NCI-H524 (cell line): ENCODE measurements at regions not wholly inside any gene's neighbourhood (a gene's known extent, or its start where the extent isn't known, plus 50 kb on each side); places are given as distances from the start of the nearest gene placed in this dataset.

Source experiments
- DNase-seq, 2 experiments: peaks; one replicate each; lab custom pipeline; 2025; lab: John Stamatoyannopoulos, UW

GRCh38 chr15:97096303-97096835, 765.9 kb downstream of the NR2F2 start:
- no peak for DNase-seq

DNA sequence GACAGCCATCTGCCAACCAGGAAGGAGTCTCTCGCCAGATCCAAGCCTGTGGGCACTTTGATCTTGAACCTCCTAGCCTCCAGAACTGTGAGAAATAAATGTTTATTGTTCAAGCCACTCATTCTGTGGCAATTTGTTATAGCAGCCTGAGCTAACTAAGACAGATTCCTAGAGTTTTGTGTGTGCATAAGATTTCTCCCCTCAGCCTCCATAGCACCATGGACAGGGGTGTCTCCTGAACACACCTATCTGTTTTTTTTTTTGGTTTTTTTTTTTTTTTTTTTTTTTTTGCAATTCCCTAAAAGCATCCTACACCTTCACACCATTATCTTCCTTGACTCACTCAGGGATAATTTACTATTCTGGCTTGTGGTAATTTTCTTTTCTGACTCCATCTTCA, 768.5 kb downstream of the NR2F2 start:
- no peak for DNase-seq

DNA sequence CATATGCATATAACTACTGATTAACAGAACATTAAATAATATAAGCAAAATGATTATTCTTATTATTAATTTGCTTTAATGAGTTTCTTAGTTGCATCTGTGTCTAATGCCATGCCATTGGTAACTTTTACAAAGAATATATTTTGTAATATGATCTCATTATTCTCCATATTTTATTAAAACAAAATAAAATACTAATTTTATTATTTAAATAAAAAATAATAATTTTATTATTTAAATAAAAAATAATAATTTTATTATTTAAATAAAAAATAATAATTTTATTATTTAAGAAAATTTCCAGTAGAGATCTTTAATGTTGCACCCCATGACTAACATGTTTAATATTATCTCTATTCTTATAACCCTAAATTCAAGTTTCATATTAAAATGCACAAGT, 771.1 kb downstream of the NR2F2 start:
- no peak for DNase-seq

- DNase-seq, result no peak
Observed at GRCh38 chr15:97114900-97115760, 784.6 kb downstream of the NR2F2 start.

DNA sequence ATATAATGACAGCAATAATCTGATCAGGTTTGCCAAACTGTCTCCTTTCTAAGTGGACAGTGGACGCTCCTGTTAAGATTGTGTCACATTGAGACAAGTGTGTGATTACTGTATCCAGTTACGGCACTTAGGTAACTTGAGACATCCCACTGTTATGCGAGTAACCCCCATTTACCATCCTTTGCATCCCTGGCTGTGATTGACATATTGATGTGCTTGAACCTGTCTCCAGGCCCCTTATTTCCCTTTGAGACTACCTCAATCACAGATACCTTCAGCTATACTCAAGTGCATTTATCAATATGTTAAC, 785.2 kb downstream of the NR2F2 start:
- DNase-seq, result peak; percentile 18 to 80

DNA sequence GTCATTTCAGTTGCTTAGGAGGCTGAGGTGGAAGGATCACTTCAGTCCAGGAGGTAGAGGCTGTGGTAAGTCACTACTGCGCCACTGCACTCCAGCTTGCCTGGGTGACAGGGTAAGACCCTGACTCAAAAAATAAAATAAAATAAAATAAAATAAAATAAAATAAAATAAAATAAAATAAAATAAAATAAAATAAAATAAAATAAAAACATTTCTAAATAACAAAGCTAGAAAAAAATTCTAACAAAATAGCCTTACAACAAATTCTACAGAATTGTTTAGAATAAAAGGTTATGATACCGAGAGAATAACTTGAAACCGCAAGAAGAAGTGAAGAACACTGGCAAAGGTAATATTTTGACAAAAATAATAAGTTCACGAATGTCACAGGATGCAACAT, 794.3 kb downstream of the NR2F2 start:
- DNase-seq, result no peak

DNA sequence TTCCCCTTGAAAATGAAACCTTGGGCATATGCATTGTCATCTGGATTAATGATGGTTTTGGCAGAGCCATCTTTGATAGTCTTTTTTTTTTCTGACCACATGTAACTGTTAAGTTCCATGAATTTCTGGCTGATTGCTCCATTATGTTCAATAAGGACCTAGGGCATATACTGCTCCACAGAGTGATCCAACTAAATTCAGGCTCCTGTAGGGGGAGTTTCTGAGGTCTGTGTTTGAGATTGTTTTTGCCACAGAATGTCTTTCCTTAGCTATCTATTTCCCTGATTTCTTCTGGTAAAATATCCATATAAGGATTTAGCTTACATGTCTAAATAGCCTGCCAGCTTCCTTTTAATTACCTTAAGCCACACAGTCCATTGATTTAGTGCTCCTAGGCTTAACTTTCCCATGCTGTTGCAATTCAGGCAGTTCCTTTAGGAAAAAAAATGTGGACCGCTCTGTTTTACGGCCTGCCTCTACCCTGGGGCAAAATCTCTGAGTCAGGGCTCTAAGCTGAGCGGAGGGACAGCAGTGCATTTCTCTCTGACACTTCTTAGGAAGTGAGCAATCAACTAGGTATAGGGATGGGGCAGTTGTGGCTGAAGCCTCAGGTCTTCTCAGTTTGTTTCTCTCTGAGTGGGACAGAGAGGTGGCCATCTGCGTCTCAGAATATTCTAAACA, 796.2 kb downstream of the NR2F2 start:
- DNase-seq, result no peak

- DNase-seq, result no peak
Observed at GRCh38 chr15:97129674-97130073, 799.2 kb downstream of the NR2F2 start.

- DNase-seq, result peak; percentile 34 to 76
Observed at GRCh38 chr15:97140216-97140615, 809.7 kb downstream of the NR2F2 start.

DNA sequence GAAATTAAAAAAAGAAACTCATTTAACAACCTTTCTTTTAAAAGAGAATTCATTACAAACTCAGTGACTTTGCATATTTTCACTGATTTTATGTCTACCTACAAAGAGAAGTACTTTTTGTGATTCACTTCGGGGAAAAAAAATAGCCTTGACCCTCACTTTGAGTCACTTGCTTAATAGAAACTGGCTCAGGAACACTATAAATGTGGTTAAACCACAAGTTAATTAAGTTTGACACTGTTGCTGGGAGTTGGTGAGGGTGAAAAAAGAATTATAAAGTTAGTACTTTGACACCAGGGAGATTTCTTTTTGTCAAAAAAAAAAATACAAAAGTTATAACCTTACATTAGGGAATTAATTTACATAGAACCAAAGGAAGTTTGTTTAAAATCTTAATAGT, 810.9 kb downstream of the NR2F2 start:
- DNase-seq, result no peak

DNA sequence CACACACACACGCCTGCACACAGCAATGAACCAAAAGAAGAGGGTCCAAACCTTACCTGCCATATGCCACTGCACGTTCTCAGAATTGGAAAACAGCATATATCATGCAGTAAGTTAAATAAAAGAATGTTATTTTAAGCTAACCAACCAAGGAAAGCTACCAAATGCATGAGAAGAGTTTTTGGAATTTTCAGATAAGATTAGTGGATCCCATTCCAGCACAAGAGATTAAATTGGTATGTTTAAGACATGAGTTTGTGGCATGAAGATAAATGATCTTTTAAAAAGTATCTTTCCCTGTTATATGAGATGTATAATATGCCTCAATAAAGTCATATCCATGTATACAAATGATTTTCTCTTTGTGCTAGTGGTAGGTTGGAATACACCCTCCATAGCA, 811.4 kb downstream of the NR2F2 start:
- no peak for DNase-seq

DNA sequence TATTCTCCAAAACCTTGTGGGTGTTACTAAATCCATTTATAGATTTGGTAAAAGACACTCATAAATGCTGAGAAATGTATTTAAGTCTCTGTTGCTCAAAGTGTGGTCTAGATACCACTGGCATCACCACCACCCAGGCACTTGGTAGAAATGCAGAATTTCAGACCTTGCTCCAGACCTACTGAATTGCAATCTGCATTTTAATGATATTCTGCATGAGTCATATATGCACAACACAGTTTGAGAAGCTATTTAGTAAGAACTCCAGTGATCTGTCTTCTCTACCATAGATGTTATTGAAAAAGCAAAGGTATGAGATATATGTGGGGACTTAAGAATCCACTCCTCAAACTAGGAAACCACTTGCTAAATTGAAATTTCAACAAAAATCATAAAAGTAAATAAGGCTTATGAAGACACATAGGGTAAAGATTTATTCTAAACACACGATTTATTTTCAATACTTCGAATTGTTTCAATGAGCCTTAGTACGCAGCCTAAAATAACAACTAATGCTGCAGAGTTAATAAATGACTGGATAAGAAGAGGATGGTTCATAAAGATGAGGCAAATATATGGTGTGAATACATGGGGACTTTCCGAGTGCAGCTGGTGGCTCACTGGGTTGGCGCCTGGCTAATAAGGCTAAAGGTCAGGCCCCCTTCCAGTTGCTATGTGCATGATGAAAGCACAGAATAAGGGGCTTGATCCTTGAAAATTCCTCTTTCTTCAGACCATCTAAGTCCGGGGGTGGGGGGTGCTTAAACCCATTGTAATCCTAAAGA, 813.3 kb downstream of the NR2F2 start:
- DNase-seq, result no peak

DNA sequence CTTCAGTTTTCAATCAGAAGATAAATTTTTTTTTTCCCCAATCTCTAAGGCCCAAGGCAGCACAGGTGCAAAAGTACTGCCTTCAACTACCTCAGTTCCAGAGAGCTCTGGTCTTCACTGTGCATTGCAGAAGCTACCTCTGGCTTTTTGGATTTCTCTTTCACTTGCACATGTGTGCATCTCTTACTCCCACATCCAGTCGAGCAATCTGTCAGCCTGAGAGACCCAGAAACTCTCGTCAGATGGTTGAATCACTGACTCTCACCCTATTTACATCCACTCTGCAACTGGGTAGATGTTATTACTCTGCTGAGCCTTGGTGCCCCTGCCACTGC, 813.8 kb downstream of the NR2F2 start:
- no peak for DNase-seq

- DNase-seq, result no peak
Observed at GRCh38 chr15:97146929-97147870, 813.3 kb upstream of the ARRDC4 start.

GRCh38 chr15:97153356-97153965, 807.0 kb upstream of the ARRDC4 start:
- no peak for DNase-seq

DNA sequence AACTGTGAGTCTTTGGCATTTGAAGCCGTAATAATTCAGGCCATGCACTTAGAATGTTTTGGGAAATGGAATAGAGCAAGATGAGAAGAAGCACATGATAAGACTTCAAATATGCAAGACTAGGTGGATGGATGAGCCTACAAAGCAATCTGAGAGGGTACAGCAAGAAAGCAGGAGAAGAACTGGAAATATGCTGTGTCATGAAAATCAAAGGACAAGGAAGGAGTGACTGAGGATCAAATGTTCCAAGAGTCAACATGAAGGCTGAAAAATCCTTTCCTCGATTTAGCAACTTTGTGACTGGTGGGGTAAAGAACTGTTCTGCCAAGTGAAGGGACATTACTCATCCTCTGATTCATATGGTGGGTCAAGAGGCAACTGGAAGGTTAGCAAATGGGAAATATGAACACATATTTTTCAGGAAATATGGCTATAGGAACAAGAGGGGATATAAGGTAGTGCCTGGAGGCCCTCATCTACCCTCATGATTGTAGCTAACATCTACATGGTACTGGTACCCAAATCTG, 803.7 kb upstream of the ARRDC4 start:
- no peak for DNase-seq

- no peak for DNase-seq
Observed at GRCh38 chr15:97162805-97163495, 797.6 kb upstream of the ARRDC4 start.

GRCh38 chr15:97165205-97165604, 795.3 kb upstream of the ARRDC4 start:
- DNase-seq, result no peak

DNA sequence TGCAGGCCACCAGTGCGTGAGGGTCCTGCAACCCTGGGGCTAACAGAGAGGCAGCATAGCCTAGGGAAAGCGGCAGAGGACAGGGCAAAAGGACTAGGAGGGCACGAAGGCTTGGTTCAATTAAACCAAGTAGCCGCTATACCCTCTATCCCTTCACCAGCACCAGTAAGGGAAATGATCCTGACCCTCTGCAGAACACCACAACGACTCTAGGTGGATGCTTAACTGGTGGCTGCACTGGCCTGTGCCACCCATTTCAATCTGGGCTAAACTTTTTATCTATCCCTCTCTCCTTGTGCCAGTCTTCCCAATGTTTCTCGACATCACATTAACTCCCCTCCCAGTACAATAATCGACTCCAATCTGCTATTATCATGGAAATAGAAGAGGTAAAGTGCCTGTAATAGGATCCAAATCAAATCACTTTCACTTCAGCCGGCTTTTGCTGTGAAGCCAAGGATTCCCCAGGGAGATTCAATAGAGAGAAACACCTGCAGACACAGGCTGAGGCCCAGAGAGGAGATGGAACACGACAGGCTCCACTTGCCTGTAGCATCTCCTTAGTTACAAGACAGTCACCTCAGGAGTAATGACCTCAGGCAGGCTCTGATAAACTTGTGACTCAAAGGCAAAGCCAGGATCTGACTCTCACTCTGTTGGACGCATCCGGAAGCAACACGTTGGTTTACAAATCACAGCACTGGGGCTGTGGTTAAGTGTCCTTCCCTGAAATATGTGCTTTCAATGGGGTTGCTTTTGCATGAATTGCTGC, 791.6 kb upstream of the ARRDC4 start:
- peak; percentile 49 to 85 for DNase-seq

DNA sequence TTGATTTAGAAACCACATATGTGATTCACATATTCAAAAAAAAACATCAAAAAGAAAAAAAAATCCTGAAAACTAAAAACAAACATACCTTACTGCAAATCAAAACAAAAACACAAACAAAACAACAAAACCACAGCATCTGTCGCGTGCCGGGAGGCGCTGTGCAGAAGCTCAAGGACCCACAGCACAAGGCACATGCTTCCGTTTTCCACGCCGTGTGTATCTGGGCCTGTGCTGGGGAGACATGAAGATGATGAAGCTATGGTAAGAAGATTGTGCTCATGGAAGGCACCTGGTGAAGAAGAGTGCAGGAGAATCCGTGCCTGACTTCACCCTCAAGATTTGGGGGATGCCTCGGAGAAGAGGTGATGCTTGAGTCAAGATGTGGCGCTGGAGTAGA, 788.9 kb upstream of the ARRDC4 start:
- no peak for DNase-seq
